HCT116 (cell line): ENCODE measurements at regions not wholly inside any gene's neighbourhood (a gene's known extent, or its start where the extent isn't known, plus 50 kb on each side); places are given as distances from the start of the nearest gene placed in this dataset.

ENCODE experiments used
- ATAC-seq: fragments of 200-7000 bp; cut with Tn5 transposase; 2 replicates; pipeline ENCODE4 v1.9.1; 2020; ENCODE audit warnings: mild to moderate bottlenecking, moderate library complexity
- BruUV-seq: library from RNA; stranded (reverse); fragments of 400-500 nt; replicated peaks from 2 replicates; lab custom pipeline; 2021; lab: Mats Ljungman, UMichigan
- CTCF ChIA-PET: fragments of 300-600 bp; sonication (Branson Sonifier 250); formaldehyde crosslinking; loops from one replicate; lab custom pipeline; 2021; ENCODE audit warnings: antibody characterized with exemption; lab: Charles Lee
- POLR2A ChIA-PET: fragments of 300-600, 350-600 bp; sonication (Branson Sonifier 250); formaldehyde crosslinking; loops from one replicate; lab custom pipeline; 2021; ENCODE audit warnings: antibody characterized with exemption; lab: Charles Lee
- RAD21 ChIA-PET, 2 experiments: fragments of 300-600 bp; sonication (Branson Sonifier 250); formaldehyde crosslinking; loops; one replicate each; lab custom pipeline; 2023; ENCODE audit warnings: low total read pairs in 2 of 2; ENCODE audit not compliant: uncharacterized antibody in 2 of 2, unreplicated experiment in 2 of 2, low non-redundant PET in 1 of 2; lab: Charles Lee
- DNase-seq: peaks from one replicate; pipeline ENCODE4 v3.0.0-alpha.2; 2010; ENCODE audit warnings: low read depth, low spot score
- H2AFZ ChIP-seq: fragments of 200-600 bp; shearing (Covaris generic), sonication (generic); 2 replicates; pipeline ENCODE4 v1.6.1; 2017; ENCODE audit warnings: low read depth, mixed run types, mixed read lengths, antibody characterized with exemption, low read length; ENCODE audit not compliant: poor library complexity, severe bottlenecking
- H3K27ac ChIP-seq: 2 replicates; pipeline ENCODE4 v1.5.1; 2012; ENCODE audit warnings: low read depth, low read length
- H3K27me3 ChIP-seq: fragments of 200-600 bp; sonication (generic); 2 replicates; pipeline ENCODE4 v1.6.1; 2016; ENCODE audit warnings: mixed run types, low read length, mixed read lengths; ENCODE audit not compliant: insufficient read depth
- H3K36me3 ChIP-seq, 2 experiments: fragments of 200-500 bp in 1 of 2; fragments of 200-600 bp in 1 of 2; sonication (Bioruptor generic) in 1 of 2; sonication (generic) in 1 of 2; 2 replicates each; pipeline versions ENCODE4 v1.5.1 to v1.6.1; 2014 to 2016; ENCODE audit warnings: low read length in 2 of 2, inconsistent platforms in 1 of 2, mixed read lengths in 1 of 2, mixed run types in 1 of 2; ENCODE audit not compliant: insufficient read depth in 2 of 2, control insufficient read depth in 1 of 2
- H3K4me1 ChIP-seq, 2 experiments: fragments of 200-600 bp in 1 of 2; sonication (generic) in 1 of 2; 2 replicates each; pipeline versions ENCODE4 v1.5.1 to v1.6.1; 2012 to 2017; ENCODE audit warnings: low read length in 2 of 2, inconsistent platforms in 1 of 2, mild to moderate bottlenecking in 1 of 2, mixed read lengths in 1 of 2, mixed run types in 1 of 2, moderate library complexity in 1 of 2; ENCODE audit not compliant: insufficient read depth in 2 of 2, control insufficient read depth in 1 of 2
- H3K4me2 ChIP-seq: fragments of 200-600 bp; sonication (generic); 2 replicates; pipeline ENCODE4 v1.6.1; 2017; ENCODE audit warnings: mixed run types, low read length, mixed read lengths
- H3K4me3 ChIP-seq, 2 experiments: fragments of 200-600 bp in 1 of 2; sonication (generic) in 1 of 2; replicated peaks in 1 of 2; 2 replicates each; pipeline ENCODE4 v1.5.1; 2011 to 2016; ENCODE audit warnings: low read length in 2 of 2, control low read depth in 1 of 2, low read depth in 1 of 2, mild to moderate bottlenecking in 1 of 2, mixed read lengths in 1 of 2, mixed run types in 1 of 2
- H3K79me2 ChIP-seq: fragments of 200-600 bp; sonication (generic); 2 replicates; pipeline ENCODE4 v1.6.1; 2017; ENCODE audit warnings: mild to moderate bottlenecking, mixed run types, low read length, moderate library complexity, mixed read lengths; ENCODE audit not compliant: insufficient read depth
- H3K9ac ChIP-seq: fragments of 200-600 bp; sonication (generic); 2 replicates; pipeline ENCODE4 v1.6.1; 2016; ENCODE audit warnings: low read length, mixed read lengths
- H3K9me2 ChIP-seq: fragments of 200-600 bp; sonication (generic), shearing (Covaris generic); 2 replicates; pipeline ENCODE4 v1.6.1; 2017; ENCODE audit warnings: mixed run types, mild to moderate bottlenecking, moderate library complexity; ENCODE audit not compliant: insufficient read depth
- H3K9me3 ChIP-seq, 2 experiments: fragments of 200-500 bp in 1 of 2; fragments of 200-600 bp in 1 of 2; sonication (Bioruptor generic) in 1 of 2; sonication (generic) in 1 of 2; 2 replicates each; pipeline ENCODE4 v1.6.1; 2014 to 2017; ENCODE audit warnings: low read length in 2 of 2, mixed read lengths in 2 of 2, inconsistent platforms in 1 of 2, low read depth in 1 of 2, mild to moderate bottlenecking in 1 of 2, mixed run types in 1 of 2, moderate library complexity in 1 of 2; ENCODE audit not compliant: control insufficient read depth in 1 of 2, insufficient read depth in 1 of 2
- H4K20me1 ChIP-seq: fragments of 200-600 bp; sonication (generic), shearing (Covaris generic); 2 replicates; pipeline ENCODE4 v1.6.1; 2017; ENCODE audit warnings: mixed run types, mild to moderate bottlenecking, moderate library complexity; ENCODE audit not compliant: insufficient read depth
- EGR1 ChIP-seq: IDR thresholded peaks from 2 replicates; pipeline ENCODE4 v1.6.1; 2012; ENCODE audit warnings: low read depth
- ELF1 ChIP-seq: IDR thresholded peaks from 2 replicates; pipeline ENCODE4 v1.6.1; 2012; ENCODE audit warnings: low read depth, borderline replicate concordance
- FOSL1 ChIP-seq: IDR thresholded peaks from 2 replicates; pipeline ENCODE4 v1.6.1; 2012; ENCODE audit warnings: low read depth
- JUND ChIP-seq: IDR thresholded peaks from 2 replicates; pipeline ENCODE4 v1.6.1; 2012
- POLR2A ChIP-seq: IDR thresholded peaks from 2 replicates; pipeline ENCODE4 v1.7.0; 2011; ENCODE audit warnings: borderline replicate concordance; ENCODE audit not compliant: insufficient read depth, insufficient read length; ENCODE audit errors: extremely low read depth
- POLR2AphosphoS5 ChIP-seq: IDR thresholded peaks from 2 replicates; pipeline ENCODE4 v1.6.1; 2011; ENCODE audit warnings: mild to moderate bottlenecking, low read depth, low read length, moderate library complexity
- RAD21 ChIP-seq: IDR thresholded peaks from 2 replicates; pipeline ENCODE4 v1.6.1; 2012; ENCODE audit warnings: low read depth, mild to moderate bottlenecking
- SIN3A ChIP-seq: IDR thresholded peaks from 2 replicates; pipeline ENCODE4 v1.6.1; 2012; ENCODE audit warnings: low read depth
- SP1 ChIP-seq: IDR thresholded peaks from 2 replicates; pipeline ENCODE4 v1.6.1; 2012; ENCODE audit warnings: low read depth
- YY1 ChIP-seq: IDR thresholded peaks from 2 replicates; pipeline ENCODE4 v1.6.1; 2011; ENCODE audit warnings: low read length, low read depth, moderate library complexity, mild to moderate bottlenecking; ENCODE audit not compliant: insufficient replicate concordance; ENCODE audit errors: extremely low read depth
- ZNF274 ChIP-seq: fragments of 200-500 bp; sonication (Bioruptor generic); IDR thresholded peaks from 2 replicates; pipeline ENCODE4 v1.6.1; 2014; ENCODE audit warnings: mild to moderate bottlenecking, low read depth, low read length, inconsistent platforms
- intact Hi-C: fragments of 100-400 bp; cut with micrococcal nuclease; formaldehyde crosslinking; loops from 2 replicates; pipeline ENCODE4 v1.10.0; 2022
- TF ChIP-seq, protein P1 (sequence below): IDR thresholded peaks from 2 replicates; pipeline ENCODE4 v1.6.1; 2012
- TF ChIP-seq, protein P2 (sequence below), 3 experiments: fragments of 200-600 bp in 1 of 3; sonication (generic) in 1 of 3; IDR thresholded peaks in 2 of 3; conservative IDR thresholded peaks in 1 of 3; 2 replicates each; pipeline ENCODE4 v1.5.1; 2012 to 2017; ENCODE audit warnings: low read depth in 2 of 3, low read length in 2 of 3, antibody characterized with exemption in 1 of 3, borderline replicate concordance in 1 of 3, control low read depth in 1 of 3, mild to moderate bottlenecking in 1 of 3, mixed read lengths in 1 of 3, mixed run types in 1 of 3, moderate library complexity in 1 of 3; ENCODE audit not compliant: insufficient read depth in 1 of 3

DNA sequence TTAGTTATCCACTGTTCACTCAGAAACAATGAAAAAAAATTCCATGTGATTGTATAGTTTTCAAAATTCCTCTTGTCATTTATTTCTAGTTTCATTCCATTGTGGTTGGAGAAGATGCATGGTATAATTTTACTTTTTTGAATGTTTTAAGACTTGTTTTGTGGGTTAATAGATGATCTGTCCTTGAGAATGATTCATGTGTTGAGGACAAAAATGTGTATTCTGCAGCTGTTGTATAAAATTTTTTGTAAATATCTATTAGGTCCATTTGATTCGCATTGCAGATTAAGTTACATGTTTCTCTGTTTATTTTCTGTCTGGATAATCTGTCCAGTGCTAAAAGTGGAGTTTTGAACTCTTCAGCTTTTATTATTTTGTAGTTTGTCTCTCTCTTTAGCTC, 65.4 kb downstream of the RTL3 start:
- ATAC-seq: no peak
- ChIA-PET RAD21 (no interaction called here), CTCF (no interaction called here), POLR2A (no interaction called here)
- no peaks in the 10 kb centered on the region for H3K79me2 ChIP-seq
- H2AFZ ChIP-seq: no peak overlapping the region
- H4K20me1 ChIP-seq: no peaks in the 10 kb centered on the region
- intact Hi-C loops: no loop called here
- no peaks in the 10 kb centered on the region for H3K36me3 ChIP-seq
- no peak overlapping the region for H3K4me2 ChIP-seq
- H3K4me1 ChIP-seq: no peaks in the 10 kb centered on the region
- H3K27me3 ChIP-seq: no peaks in the 10 kb centered on the region
- H3K9ac ChIP-seq: no peak overlapping the region
- no TSS peak for BruUV-seq
- no peaks in the 10 kb centered on the region for H3K9me2 ChIP-seq
- TF ChIP-seq FOSL1: no peak
- H3K9me3 ChIP-seq: no peaks in the 10 kb centered on the region
- H3K27ac ChIP-seq: no peak overlapping the region
- no peak for DNase-seq
- H3K4me3 ChIP-seq: no peak overlapping the region

DNA sequence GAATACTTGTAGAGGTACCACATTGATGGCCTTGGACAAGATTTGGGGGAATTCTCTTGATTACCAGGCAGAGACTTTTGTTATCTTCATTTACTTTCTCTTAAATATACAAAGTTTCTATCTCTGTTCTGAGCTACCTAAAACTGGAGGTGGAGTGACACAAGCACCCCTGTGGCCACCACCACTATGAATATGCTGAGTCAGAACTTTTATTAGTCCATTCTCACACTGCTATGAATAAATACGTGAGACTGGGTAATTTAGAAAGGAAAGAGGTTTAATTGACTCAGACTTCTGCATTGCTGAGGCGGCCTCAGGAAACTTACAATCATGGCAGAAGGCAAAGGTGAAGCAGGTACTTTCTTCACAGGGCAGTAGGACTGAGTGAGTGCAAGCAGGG, 67.1 kb downstream of the RTL3 start:
- Histone ChIP-seq H3K27ac (no peak overlapping the region), H3K79me2 (no peaks in the 10 kb centered on the region)

More for the DNA sequence above, 67.1 kb downstream of the RTL3 start:
- TF ChIP-seq, protein P1, sequence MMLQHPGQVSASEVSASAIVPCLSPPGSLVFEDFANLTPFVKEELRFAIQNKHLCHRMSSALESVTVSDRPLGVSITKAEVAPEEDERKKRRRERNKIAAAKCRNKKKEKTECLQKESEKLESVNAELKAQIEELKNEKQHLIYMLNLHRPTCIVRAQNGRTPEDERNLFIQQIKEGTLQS: no peak
- TF ChIP-seq YY1: no peak
- TF ChIP-seq POLR2A: no peak
- no peak for TF ChIP-seq SP1
- TF ChIP-seq JUND: no peak
- TF ChIP-seq POLR2AphosphoS5: no peak
- TF ChIP-seq, protein P2, sequence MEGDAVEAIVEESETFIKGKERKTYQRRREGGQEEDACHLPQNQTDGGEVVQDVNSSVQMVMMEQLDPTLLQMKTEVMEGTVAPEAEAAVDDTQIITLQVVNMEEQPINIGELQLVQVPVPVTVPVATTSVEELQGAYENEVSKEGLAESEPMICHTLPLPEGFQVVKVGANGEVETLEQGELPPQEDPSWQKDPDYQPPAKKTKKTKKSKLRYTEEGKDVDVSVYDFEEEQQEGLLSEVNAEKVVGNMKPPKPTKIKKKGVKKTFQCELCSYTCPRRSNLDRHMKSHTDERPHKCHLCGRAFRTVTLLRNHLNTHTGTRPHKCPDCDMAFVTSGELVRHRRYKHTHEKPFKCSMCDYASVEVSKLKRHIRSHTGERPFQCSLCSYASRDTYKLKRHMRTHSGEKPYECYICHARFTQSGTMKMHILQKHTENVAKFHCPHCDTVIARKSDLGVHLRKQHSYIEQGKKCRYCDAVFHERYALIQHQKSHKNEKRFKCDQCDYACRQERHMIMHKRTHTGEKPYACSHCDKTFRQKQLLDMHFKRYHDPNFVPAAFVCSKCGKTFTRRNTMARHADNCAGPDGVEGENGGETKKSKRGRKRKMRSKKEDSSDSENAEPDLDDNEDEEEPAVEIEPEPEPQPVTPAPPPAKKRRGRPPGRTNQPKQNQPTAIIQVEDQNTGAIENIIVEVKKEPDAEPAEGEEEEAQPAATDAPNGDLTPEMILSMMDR (IDR thresholded peaks at IDR 0.05 in 2 of 3, conservative IDR thresholded peaks at IDR 0.05 in 1 of 3; ENCODE audit: borderline replicate concordance in 1 of 3, insufficient read depth in 1 of 3, low read depth in 2 of 3, low read length in 2 of 3): no peak
- TF ChIP-seq FOSL1: no peak
- TF ChIP-seq SIN3A: no peak
- no peak for TF ChIP-seq RAD21
- no peak for TF ChIP-seq ZNF274
- no peak for TF ChIP-seq ELF1
- no peak for TF ChIP-seq EGR1
- CTCF ChIA-PET: no interaction called here
- H2AFZ ChIP-seq: no peak overlapping the region
- no peak overlapping the region for H3K9ac ChIP-seq
- no peaks in the 10 kb centered on the region for H3K4me1 ChIP-seq
- no peak overlapping the region for H3K4me2 ChIP-seq
- no peaks in the 10 kb centered on the region for H3K36me3 ChIP-seq
- ATAC-seq: no peak
- H3K27me3 ChIP-seq: no peaks in the 10 kb centered on the region
- RAD21 ChIA-PET: no interaction called here
- H3K9me2 ChIP-seq: no peaks in the 10 kb centered on the region
- intact Hi-C loops: no loop called here
- H3K9me3 ChIP-seq: no peaks in the 10 kb centered on the region
- no peak overlapping the region for H3K4me3 ChIP-seq
- DNase-seq: no peak
- no TSS peak for BruUV-seq
- POLR2A ChIA-PET: no interaction called here
- H4K20me1 ChIP-seq: no peaks in the 10 kb centered on the region
